Keratinocyte (primary cell): ENCODE measurements at regions not wholly inside any gene's neighbourhood (a gene's known extent, or its start where the extent isn't known, plus 50 kb on each side); places are given as distances from the start of the nearest gene placed in this dataset.

ENCODE experiments used
- DNase-seq: peaks from one replicate; pipeline ENCODE4 v3.0.0-alpha.2; 2011; ENCODE audit warnings: low read depth, missing footprints, low spot score
- FAIRE-seq: peaks from 2 replicates; lab custom pipeline; 2011; peaks lifted over from hg19 to GRCh38; lab: Jason Lieb, UNC
- H2AFZ ChIP-seq: 2 replicates; pipeline ENCODE4 v1.6.0; 2012; ENCODE audit warnings: low read length, control low read depth, inconsistent platforms; ENCODE audit not compliant: control insufficient read depth
- H3K27ac ChIP-seq: 2 replicates; pipeline ENCODE4 v1.5.1; 2011; ENCODE audit warnings: low read length; ENCODE audit not compliant: control insufficient read depth, insufficient read depth
- H3K27me3 ChIP-seq: 3 replicates; pipeline ENCODE4 v1.6.0; 2011; ENCODE audit warnings: low read length; ENCODE audit not compliant: control insufficient read depth, insufficient read depth; ENCODE audit errors: extremely low read depth
- H3K36me3 ChIP-seq, 2 experiments: 2 replicates in 1 of 2; 3 replicates in 1 of 2; pipeline ENCODE4 v1.5.1; 2011; ENCODE audit warnings: low read length in 2 of 2, mild to moderate bottlenecking in 1 of 2; ENCODE audit not compliant: control insufficient read depth in 2 of 2, insufficient read depth in 2 of 2; ENCODE audit errors: extremely low read depth in 1 of 2
- H3K4me1 ChIP-seq: 3 replicates; pipeline ENCODE4 v1.5.1; 2011; ENCODE audit warnings: low read length; ENCODE audit not compliant: control insufficient read depth, insufficient read depth; ENCODE audit errors: extremely low read depth
- H3K4me2 ChIP-seq: 3 replicates; pipeline ENCODE4 v1.6.0; 2011; ENCODE audit warnings: low read depth, low read length; ENCODE audit not compliant: control insufficient read depth, insufficient read depth; ENCODE audit errors: extremely low read depth
- H3K4me3 ChIP-seq, 3 experiments: fragments of 200-600 bp in 1 of 3; sonication (generic) in 1 of 3; 2 replicates in 2 of 3; 3 replicates in 1 of 3; pipeline ENCODE4 v1.5.1; 2011 to 2016; ENCODE audit warnings: low read length in 3 of 3, mild to moderate bottlenecking in 3 of 3, control low read depth in 2 of 3, inconsistent platforms in 1 of 3, low read depth in 1 of 3, mixed read lengths in 1 of 3, mixed run types in 1 of 3, moderate library complexity in 1 of 3; ENCODE audit not compliant: control insufficient read depth in 2 of 3, insufficient read depth in 2 of 3; ENCODE audit errors: extremely low read depth in 1 of 3
- H3K79me2 ChIP-seq: 2 replicates; pipeline ENCODE4 v1.6.0; 2012; ENCODE audit warnings: low read length; ENCODE audit not compliant: control insufficient read depth, insufficient read depth
- H3K9ac ChIP-seq: 3 replicates; pipeline ENCODE4 v1.6.0; 2011; ENCODE audit warnings: low read length; ENCODE audit not compliant: control insufficient read depth, insufficient read depth; ENCODE audit errors: extremely low read depth
- H3K9me1 ChIP-seq: 3 replicates; pipeline ENCODE4 v1.6.0; 2011; ENCODE audit warnings: low read length; ENCODE audit not compliant: control insufficient read depth, insufficient read depth; ENCODE audit errors: extremely low read depth
- H3K9me3 ChIP-seq: 2 replicates; pipeline ENCODE4 v1.5.1; 2012; ENCODE audit warnings: low read depth, low read length; ENCODE audit not compliant: control insufficient read depth
- H4K20me1 ChIP-seq: 3 replicates; pipeline ENCODE4 v1.6.0; 2011; ENCODE audit warnings: low read length; ENCODE audit not compliant: control insufficient read depth, insufficient read depth; ENCODE audit errors: extremely low read depth
- EZH2 ChIP-seq: IDR thresholded peaks from one replicate; pipeline ENCODE4 v1.6.1; 2012; ENCODE audit warnings: inconsistent platforms, mild to moderate bottlenecking, low read length, moderate library complexity
- dilution Hi-C: fragments of 300-500 bp; cut with MboI; formaldehyde crosslinking; loops from one replicate; pipeline ENCODE4 v1.7.0; 2020; ENCODE audit warnings: low sequenced_read_pairs; ENCODE audit not compliant: extremely low pct_ligation_motif_present
- TF ChIP-seq, protein P1 (sequence below), 3 experiments: IDR thresholded peaks in 1 of 3; conservative IDR thresholded peaks in 1 of 3; optimal IDR thresholded peaks in 1 of 3; 2 replicates in 2 of 3; 3 replicates in 1 of 3; pipeline versions ENCODE3 to v1.5.1; 2011; ENCODE audit warnings: low read length in 3 of 3, mild to moderate bottlenecking in 3 of 3, moderate library complexity in 2 of 3, control low read depth in 1 of 3, inconsistent platforms in 1 of 3; ENCODE audit not compliant: insufficient read depth in 2 of 3; ENCODE audit errors: extremely low read depth in 1 of 3

DNA sequence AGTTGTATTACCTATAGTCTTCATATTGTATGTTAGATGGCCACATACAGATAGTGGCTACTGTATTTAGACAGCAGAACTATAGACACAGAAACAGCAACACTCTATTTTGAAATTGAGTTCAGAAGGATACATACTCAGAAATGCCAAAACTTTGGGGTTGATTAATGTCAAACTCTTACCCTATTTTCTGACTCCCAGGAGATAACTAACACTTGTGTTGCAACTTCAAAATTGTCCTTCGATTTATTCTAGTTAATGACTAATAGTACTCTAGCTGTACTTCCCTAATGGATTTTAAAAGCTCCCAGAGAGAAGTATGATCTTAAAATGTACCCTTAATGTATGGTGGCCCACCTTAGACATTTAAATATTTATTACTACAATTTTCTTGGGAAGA is 229.9 kb upstream of the UGT8 start:
- FAIRE-seq (no peak), DNase-seq (no peak)
- no peaks in the 10 kb centered on the region for H3K9me1 ChIP-seq
- no peak overlapping the region for H3K4me2 ChIP-seq
- H3K4me1 ChIP-seq, result peaks cover 4% of the 10 kb centered on the region
- H3K9me3 ChIP-seq, result no peaks in the 10 kb centered on the region
- no peaks in the 10 kb centered on the region for H4K20me1 ChIP-seq
- H3K36me3 ChIP-seq, result no peaks in the 10 kb centered on the region
- H3K27ac ChIP-seq, result no peak overlapping the region
- H3K4me3 ChIP-seq, result no peak overlapping the region
- no peak overlapping the region for H2AFZ ChIP-seq
- H3K9ac ChIP-seq, result no peak overlapping the region
- TF ChIP-seq, protein P1, sequence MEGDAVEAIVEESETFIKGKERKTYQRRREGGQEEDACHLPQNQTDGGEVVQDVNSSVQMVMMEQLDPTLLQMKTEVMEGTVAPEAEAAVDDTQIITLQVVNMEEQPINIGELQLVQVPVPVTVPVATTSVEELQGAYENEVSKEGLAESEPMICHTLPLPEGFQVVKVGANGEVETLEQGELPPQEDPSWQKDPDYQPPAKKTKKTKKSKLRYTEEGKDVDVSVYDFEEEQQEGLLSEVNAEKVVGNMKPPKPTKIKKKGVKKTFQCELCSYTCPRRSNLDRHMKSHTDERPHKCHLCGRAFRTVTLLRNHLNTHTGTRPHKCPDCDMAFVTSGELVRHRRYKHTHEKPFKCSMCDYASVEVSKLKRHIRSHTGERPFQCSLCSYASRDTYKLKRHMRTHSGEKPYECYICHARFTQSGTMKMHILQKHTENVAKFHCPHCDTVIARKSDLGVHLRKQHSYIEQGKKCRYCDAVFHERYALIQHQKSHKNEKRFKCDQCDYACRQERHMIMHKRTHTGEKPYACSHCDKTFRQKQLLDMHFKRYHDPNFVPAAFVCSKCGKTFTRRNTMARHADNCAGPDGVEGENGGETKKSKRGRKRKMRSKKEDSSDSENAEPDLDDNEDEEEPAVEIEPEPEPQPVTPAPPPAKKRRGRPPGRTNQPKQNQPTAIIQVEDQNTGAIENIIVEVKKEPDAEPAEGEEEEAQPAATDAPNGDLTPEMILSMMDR (optimal IDR thresholded peaks at IDR 0.05 in 1 of 3, IDR thresholded peaks at IDR 0.05 in 1 of 3, conservative IDR thresholded peaks at IDR 0.05 in 1 of 3; ENCODE audit: extremely low read depth in 1 of 3, insufficient read depth in 2 of 3, low read length in 3 of 3), result no peak
- TF ChIP-seq EZH2, result no peak
- dilution Hi-C loops, result no loop called here
- H3K79me2 ChIP-seq, result no peaks in the 10 kb centered on the region
- H3K27me3 ChIP-seq, result no peaks in the 10 kb centered on the region

DNA sequence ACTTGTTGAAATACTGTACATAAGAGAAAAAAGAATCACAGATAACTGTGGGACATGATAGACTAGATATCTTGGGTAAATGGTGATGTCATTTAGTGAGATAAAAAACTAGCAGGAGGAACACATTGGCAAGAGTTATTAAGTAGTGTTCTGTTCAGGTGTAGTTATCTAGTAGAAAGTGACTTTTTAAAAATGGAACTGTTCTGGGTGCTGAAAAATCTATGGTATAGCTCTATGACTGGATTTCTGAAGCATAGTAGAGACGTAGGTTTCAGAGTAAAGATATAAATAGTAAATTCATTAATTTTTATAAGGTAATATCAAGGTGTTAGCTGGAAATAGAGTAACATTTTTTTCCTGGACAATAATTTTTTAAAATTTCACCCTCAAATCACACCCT is 225.1 kb upstream of the UGT8 start:
- DNase-seq (no peak), FAIRE-seq (no peak)
- TF ChIP-seq EZH2, result no peak
- TF ChIP-seq, protein P1 (optimal IDR thresholded peaks at IDR 0.05 in 1 of 3, IDR thresholded peaks at IDR 0.05 in 1 of 3, conservative IDR thresholded peaks at IDR 0.05 in 1 of 3; ENCODE audit: extremely low read depth in 1 of 3, insufficient read depth in 2 of 3, low read length in 3 of 3), result no peak
- no peak overlapping the region for H3K4me3 ChIP-seq
- no peak overlapping the region for H3K4me2 ChIP-seq
- no peak overlapping the region for H3K9ac ChIP-seq
- no peaks in the 10 kb centered on the region for H3K27me3 ChIP-seq
- no peak overlapping the region for H2AFZ ChIP-seq
- H3K27ac ChIP-seq, result no peak overlapping the region
- no peaks in the 10 kb centered on the region for H3K4me1 ChIP-seq
- no peaks in the 10 kb centered on the region for H3K9me1 ChIP-seq
- dilution Hi-C loops, result no loop called here
- H3K9me3 ChIP-seq, result no peaks in the 10 kb centered on the region
- no peaks in the 10 kb centered on the region for H3K36me3 ChIP-seq
- no peaks in the 10 kb centered on the region for H3K79me2 ChIP-seq
- no peaks in the 10 kb centered on the region for H4K20me1 ChIP-seq
